ENCODE measurements at regions not wholly inside any gene's neighbourhood (a gene's known extent, or its start where the extent isn't known, plus 50 kb on each side); places are given as distances from the start of the nearest gene placed in this dataset.

DNA sequence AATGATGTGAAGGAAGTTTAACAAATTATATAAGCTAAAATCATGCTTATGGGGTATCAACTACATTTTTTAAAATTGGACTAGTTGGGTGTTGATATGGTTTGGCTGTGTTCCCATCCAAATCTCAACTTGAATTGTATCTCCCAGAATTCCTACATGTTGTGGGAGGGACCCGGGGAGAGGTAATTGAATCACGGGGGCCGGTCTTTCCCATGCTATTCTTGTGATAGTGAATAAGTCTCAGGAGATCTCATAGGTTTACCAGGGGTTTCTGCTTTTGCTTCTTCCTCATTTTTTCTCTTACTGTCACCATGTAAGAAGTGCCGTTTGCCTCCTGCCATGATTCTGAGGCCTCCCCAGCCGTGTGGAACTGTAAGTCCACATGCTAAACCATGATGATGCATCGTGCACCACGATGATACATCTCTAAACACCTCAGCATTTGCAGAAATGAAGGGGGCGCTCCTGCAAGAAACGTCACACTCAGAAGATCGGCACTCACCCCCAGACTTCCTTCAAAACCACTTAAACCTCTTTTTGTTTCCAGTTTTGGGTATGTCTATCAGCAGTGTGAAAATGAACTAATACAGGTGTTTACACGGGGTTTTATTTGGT, 340.0 kb downstream of the SHANK2 start:
- H3K79me2 ChIP-seq (ENCODE audit: control insufficient read depth, insufficient read depth, low read length, unreplicated experiment), result no peaks in the 10 kb centered on the region

DNA sequence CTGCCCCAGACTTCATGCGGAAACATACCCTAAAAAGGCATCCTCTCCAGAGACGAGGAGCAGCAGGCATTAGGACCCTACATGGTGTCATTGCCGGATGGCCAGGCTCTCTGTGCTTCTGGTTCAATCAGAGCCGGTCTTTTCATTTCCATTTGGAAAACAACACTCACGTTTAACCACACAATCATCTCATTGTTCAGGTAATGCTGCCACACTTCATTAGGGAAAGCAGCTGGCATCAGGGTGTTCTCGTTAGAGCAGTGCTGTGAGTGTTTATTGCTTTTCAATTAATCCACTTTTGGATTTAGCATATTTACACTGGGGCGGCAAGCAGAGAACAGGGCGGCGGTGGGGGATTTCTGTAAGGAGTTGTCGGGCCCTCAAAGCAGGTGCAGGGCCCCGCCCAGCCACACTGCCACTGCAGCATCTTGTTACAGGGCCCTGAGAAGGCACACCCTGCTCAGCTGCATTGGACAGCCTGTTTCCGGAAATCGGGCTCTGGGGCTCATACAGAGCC, 338.6 kb downstream of the SHANK2 start:
- Histone ChIP-seq H3K4me1 (ENCODE audit: control insufficient read depth, insufficient read depth, low read length, unreplicated experiment) (peaks cover 5% of the 10 kb centered on the region), H3K36me3 (ENCODE audit: insufficient read depth, low read length) (no peaks in the 10 kb centered on the region), H3K27me3 (ENCODE audit: insufficient read depth, low read length) (no peaks in the 10 kb centered on the region), H3K4me3 (ENCODE audit: low read depth, low read length) (no peak overlapping the region), H2AFZ (ENCODE audit: low read length, unreplicated experiment) (no peak overlapping the region), H3K27ac (ENCODE audit: low read depth, low read length) (no peak overlapping the region), H3K79me2 (ENCODE audit: control insufficient read depth, insufficient read depth, low read length, unreplicated experiment) (no peaks in the 10 kb centered on the region)

More for the DNA sequence above, 340.0 kb downstream of the SHANK2 start:
- Histone ChIP-seq H3K36me3 (ENCODE audit: insufficient read depth, low read length) (no peaks in the 10 kb centered on the region), H3K27me3 (ENCODE audit: insufficient read depth, low read length) (no peaks in the 10 kb centered on the region), H3K4me1 (ENCODE audit: control insufficient read depth, insufficient read depth, low read length, unreplicated experiment) (peaks cover 5% of the 10 kb centered on the region), H3K27ac (ENCODE audit: low read depth, low read length) (no peak overlapping the region), H2AFZ (ENCODE audit: low read length, unreplicated experiment) (no peak overlapping the region), H3K4me3 (ENCODE audit: low read depth, low read length) (no peak overlapping the region)

DNA sequence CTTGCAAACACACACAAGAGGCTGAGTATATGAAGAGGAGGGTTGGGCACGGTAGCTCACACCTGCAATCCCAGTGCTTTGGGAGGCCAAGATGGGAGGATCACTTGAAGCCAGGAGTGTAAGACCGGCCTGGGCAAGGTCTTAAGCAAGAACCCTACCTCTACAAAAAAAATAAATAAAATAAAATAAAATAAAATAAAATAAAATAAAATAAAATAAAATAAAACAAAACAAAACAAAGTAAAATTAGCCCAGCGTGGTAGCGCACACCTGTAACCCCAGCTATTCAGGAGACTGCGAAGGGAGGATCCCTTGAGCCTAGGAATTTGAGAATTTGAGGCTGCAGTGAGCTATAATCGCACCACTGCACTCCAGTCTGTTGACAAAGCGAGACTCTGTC, 337.9 kb downstream of the SHANK2 start:
- Histone ChIP-seq H2AFZ (ENCODE audit: low read length, unreplicated experiment) (no peak overlapping the region), H3K79me2 (ENCODE audit: control insufficient read depth, insufficient read depth, low read length, unreplicated experiment) (no peaks in the 10 kb centered on the region), H3K27ac (ENCODE audit: low read depth, low read length) (no peak overlapping the region), H3K4me1 (ENCODE audit: control insufficient read depth, insufficient read depth, low read length, unreplicated experiment) (peaks cover 5% of the 10 kb centered on the region), H3K36me3 (ENCODE audit: insufficient read depth, low read length) (no peaks in the 10 kb centered on the region), H3K4me3 (ENCODE audit: low read depth, low read length) (no peak overlapping the region), H3K27me3 (ENCODE audit: insufficient read depth, low read length) (no peaks in the 10 kb centered on the region)

DNA sequence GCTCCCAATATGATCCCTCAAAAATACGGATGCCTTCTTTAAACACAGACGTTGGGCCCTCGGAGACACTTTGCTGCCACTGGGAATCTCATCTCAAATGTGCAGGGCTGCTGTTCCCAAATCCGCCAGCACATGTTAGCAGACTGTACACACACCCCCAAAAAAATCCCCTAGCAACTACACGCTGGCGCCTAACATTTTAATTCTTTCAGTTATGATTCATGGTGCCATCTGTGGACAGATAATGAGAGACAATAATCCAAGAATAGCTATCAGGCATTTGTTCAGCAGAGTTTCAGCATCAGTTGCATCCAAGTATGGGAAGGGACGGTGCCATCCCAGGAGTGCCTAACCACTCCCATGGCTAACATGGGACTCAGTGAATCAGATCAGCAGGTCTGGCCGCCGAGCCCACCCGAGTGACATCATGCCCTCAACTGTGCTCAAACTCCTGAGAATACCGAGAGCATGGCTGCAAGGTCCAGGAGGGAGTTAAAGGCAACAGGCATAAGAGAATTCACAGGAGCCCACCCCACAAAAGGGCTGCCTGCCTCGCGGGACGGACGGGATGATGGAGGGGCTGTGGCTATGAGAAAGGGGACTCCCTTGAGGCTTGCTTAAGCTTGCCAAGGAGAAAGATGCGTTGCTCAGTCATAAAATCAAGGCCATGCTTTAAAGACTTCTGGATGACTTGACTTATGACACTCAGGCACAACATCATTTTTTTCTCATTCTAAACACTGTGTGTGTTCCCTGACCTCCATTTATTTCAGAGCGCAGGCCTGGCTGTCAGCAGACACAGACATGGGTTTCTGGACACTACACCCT, 337.0 kb downstream of the SHANK2 start:
- no peak overlapping the region for H2AFZ ChIP-seq (ENCODE audit: low read length, unreplicated experiment)

DNA sequence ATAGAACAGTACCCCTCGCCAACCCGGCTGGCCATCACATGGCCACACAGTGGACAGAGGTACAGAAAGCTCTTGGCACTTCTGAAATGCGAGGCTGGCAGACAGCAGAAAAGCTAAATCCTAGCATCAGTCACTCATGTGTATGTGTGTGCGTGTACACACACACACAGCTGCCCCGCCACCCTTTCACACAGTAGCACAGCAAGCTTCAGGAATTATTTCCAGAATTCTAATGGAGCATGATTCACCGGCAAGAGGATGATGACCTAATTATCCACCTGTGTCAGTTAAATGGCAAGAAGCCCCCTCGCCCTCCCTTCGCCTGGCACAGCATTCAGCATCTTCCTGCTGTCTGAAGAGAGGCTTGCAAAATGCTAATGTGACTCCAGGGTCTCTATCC, 336.0 kb downstream of the SHANK2 start:
- H3K27me3 ChIP-seq (ENCODE audit: insufficient read depth, low read length), result no peaks in the 10 kb centered on the region
- no peak overlapping the region for H3K4me3 ChIP-seq (ENCODE audit: low read depth, low read length)
- peaks cover 5% of the 10 kb centered on the region for H3K4me1 ChIP-seq (ENCODE audit: control insufficient read depth, insufficient read depth, low read length, unreplicated experiment)
- no peak overlapping the region for H2AFZ ChIP-seq (ENCODE audit: low read length, unreplicated experiment)
- no peaks in the 10 kb centered on the region for H3K36me3 ChIP-seq (ENCODE audit: insufficient read depth, low read length)
- H3K79me2 ChIP-seq (ENCODE audit: control insufficient read depth, insufficient read depth, low read length, unreplicated experiment), result no peaks in the 10 kb centered on the region
- no peak overlapping the region for H3K27ac ChIP-seq (ENCODE audit: low read depth, low read length)

More for the DNA sequence above, 337.0 kb downstream of the SHANK2 start:
- Histone ChIP-seq H3K27ac (ENCODE audit: low read depth, low read length) (no peak overlapping the region), H3K4me3 (ENCODE audit: low read depth, low read length) (no peak overlapping the region), H3K27me3 (ENCODE audit: insufficient read depth, low read length) (no peaks in the 10 kb centered on the region), H3K79me2 (ENCODE audit: control insufficient read depth, insufficient read depth, low read length, unreplicated experiment) (no peaks in the 10 kb centered on the region), H3K4me1 (ENCODE audit: control insufficient read depth, insufficient read depth, low read length, unreplicated experiment) (peaks cover 5% of the 10 kb centered on the region), H3K36me3 (ENCODE audit: insufficient read depth, low read length) (no peaks in the 10 kb centered on the region)

DNA sequence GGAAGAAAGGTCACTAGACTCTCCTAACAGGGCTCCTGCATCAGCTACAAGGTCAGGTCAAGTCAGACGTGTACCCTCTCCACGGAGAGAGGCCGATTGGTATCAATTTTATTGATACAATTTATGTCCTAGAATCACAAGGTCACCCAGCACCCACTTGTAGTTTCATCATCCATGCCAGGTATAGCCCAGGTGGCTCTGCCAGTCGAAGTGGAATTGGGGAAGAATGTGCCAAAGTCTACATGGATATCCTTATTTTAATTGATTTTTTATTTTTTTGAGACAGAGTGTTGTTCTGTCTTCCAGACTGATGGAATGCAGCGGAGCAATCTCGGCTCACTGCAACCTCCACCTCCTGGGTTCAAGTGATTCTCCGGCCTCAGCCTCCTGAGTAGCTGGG, 334.1 kb downstream of the SHANK2 start:
- Histone ChIP-seq H3K79me2 (ENCODE audit: control insufficient read depth, insufficient read depth, low read length, unreplicated experiment) (no peaks in the 10 kb centered on the region), H3K4me3 (ENCODE audit: low read depth, low read length) (no peak overlapping the region), H3K4me1 (ENCODE audit: control insufficient read depth, insufficient read depth, low read length, unreplicated experiment) (no peaks in the 10 kb centered on the region), H3K36me3 (ENCODE audit: insufficient read depth, low read length) (no peaks in the 10 kb centered on the region), H3K27me3 (ENCODE audit: insufficient read depth, low read length) (no peaks in the 10 kb centered on the region), H2AFZ (ENCODE audit: low read length, unreplicated experiment) (no peak overlapping the region), H3K27ac (ENCODE audit: low read depth, low read length) (no peak overlapping the region)

DNA sequence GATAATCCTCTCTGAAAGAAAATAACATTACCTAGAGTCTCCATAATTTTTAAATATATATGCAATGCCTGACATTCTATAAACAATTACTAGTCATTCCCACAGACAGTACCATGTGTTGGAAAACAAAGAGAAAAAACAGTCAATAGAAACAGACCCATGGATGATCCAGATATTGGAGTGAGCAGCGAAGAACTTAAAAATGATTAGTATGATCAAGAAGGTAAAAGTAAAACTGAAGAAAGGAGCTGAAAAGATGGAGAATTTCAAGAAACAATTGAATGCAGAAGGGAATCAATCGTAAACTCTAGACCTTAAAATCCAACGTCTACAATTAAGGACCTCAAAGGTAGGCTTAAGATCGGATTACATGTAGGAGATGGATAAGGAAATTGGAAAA, 330.6 kb downstream of the SHANK2 start:
- H3K27ac ChIP-seq (ENCODE audit: low read depth, low read length), result no peak overlapping the region
- no peaks in the 10 kb centered on the region for H3K4me1 ChIP-seq (ENCODE audit: control insufficient read depth, insufficient read depth, low read length, unreplicated experiment)
- H2AFZ ChIP-seq (ENCODE audit: low read length, unreplicated experiment), result no peak overlapping the region
- no peaks in the 10 kb centered on the region for H3K36me3 ChIP-seq (ENCODE audit: insufficient read depth, low read length)
- H3K4me3 ChIP-seq (ENCODE audit: low read depth, low read length), result no peak overlapping the region
- no peaks in the 10 kb centered on the region for H3K27me3 ChIP-seq (ENCODE audit: insufficient read depth, low read length)
- no peaks in the 10 kb centered on the region for H3K79me2 ChIP-seq (ENCODE audit: control insufficient read depth, insufficient read depth, low read length, unreplicated experiment)

DNA sequence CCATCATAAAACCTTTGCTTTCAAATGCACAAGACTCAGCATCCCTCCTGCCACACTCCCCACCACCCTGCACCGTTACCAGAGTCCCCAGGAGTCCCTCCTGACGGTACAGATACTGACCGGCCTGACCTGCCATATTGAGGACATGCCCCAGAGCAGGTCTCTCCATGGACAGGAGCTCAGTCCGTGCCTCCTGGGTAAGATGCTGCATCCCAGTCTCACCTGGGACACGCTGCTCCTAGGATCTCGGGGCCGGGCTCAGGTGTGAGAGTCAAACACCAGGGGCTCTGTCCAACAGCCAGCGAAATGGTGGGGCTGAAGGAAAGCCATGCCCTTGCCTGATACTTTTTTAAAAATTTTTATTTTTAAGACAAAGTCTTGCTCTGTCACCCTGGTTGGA, 328.3 kb downstream of the SHANK2 start:
- Histone ChIP-seq H3K4me1 (ENCODE audit: control insufficient read depth, insufficient read depth, low read length, unreplicated experiment) (no peaks in the 10 kb centered on the region), H3K27ac (ENCODE audit: low read depth, low read length) (no peak overlapping the region), H3K4me3 (ENCODE audit: low read depth, low read length) (no peak overlapping the region), H2AFZ (ENCODE audit: low read length, unreplicated experiment) (no peak overlapping the region), H3K27me3 (ENCODE audit: insufficient read depth, low read length) (no peaks in the 10 kb centered on the region), H3K79me2 (ENCODE audit: control insufficient read depth, insufficient read depth, low read length, unreplicated experiment) (no peaks in the 10 kb centered on the region), H3K36me3 (ENCODE audit: insufficient read depth, low read length) (no peaks in the 10 kb centered on the region)

DNA sequence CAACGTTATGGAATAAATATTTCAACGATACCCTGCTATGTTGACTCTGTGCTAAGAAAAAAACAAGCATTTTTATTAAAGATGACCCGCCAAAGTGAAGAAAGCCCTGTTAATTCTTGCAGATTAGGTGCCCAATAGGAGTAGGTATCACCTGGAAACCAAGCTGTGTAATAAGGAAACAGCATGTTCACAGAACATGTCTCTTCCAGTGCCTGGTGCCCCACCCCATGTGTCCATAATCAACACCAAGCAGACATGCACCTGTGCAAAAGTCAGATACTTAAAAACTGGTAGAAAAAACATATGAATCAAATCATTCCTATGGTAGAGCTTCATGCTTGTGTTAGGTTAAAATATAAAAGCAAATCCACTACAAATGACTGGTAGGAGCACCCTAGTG, 327.1 kb downstream of the SHANK2 start:
- Histone ChIP-seq H3K27me3 (ENCODE audit: insufficient read depth, low read length) (no peaks in the 10 kb centered on the region), H3K36me3 (ENCODE audit: insufficient read depth, low read length) (no peaks in the 10 kb centered on the region), H3K4me3 (ENCODE audit: low read depth, low read length) (no peak overlapping the region), H3K4me1 (ENCODE audit: control insufficient read depth, insufficient read depth, low read length, unreplicated experiment) (no peaks in the 10 kb centered on the region), H3K79me2 (ENCODE audit: control insufficient read depth, insufficient read depth, low read length, unreplicated experiment) (no peaks in the 10 kb centered on the region), H3K27ac (ENCODE audit: low read depth, low read length) (no peak overlapping the region), H2AFZ (ENCODE audit: low read length, unreplicated experiment) (no peak overlapping the region)

DNA sequence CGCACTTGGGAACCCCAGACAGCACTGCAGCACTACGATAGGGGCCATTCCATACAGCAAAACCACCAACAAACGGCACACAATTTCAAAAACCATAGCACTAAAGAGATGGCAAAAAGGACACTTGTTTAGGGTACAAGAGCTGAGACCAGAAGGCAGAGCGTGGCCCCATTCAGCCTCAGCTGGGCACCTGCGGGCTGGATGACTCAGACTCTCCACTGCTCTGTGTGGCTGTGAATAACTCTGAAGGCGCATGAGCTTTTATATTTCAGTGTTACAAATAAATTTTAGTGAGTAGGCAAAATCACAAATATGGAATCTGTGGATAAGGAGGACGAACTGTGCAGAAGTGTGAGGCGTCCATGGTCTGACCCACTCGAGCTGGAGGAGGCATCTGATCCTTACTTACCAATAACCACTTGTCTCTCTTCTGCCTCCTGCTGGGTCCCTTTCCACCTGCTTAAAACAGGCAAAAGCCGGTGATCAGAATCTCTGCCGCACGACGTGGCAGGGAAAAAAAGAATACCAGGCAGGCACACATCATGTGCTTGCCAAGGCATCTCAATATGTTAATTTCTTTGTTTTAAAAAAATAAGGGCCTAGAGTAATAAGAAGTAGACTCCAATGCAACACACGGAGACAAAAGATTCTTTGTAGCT, 325.7 kb downstream of the SHANK2 start:
- Histone ChIP-seq H3K79me2 (ENCODE audit: control insufficient read depth, insufficient read depth, low read length, unreplicated experiment) (no peaks in the 10 kb centered on the region), H2AFZ (ENCODE audit: low read length, unreplicated experiment) (no peak overlapping the region), H3K27ac (ENCODE audit: low read depth, low read length) (no peak overlapping the region), H3K4me3 (ENCODE audit: low read depth, low read length) (no peak overlapping the region), H3K27me3 (ENCODE audit: insufficient read depth, low read length) (no peaks in the 10 kb centered on the region), H3K36me3 (ENCODE audit: insufficient read depth, low read length) (no peaks in the 10 kb centered on the region), H3K4me1 (ENCODE audit: control insufficient read depth, insufficient read depth, low read length, unreplicated experiment) (no peaks in the 10 kb centered on the region)
